Activated T-cell treated with anti-CD3 and anti-CD28 coated beads, Interleukin-2, amount 50 U/mL, for 48 hours (primary cell): ENCODE measurements at regions not wholly inside any gene's neighbourhood (a gene's known extent, or its start where the extent isn't known, plus 50 kb on each side); places are given as distances from the start of the nearest gene placed in this dataset.

Experiments used
- DNase-seq, 2 experiments: peaks; one replicate each; pipeline ENCODE4 v3.0.0-alpha.2; 2020

DNA sequence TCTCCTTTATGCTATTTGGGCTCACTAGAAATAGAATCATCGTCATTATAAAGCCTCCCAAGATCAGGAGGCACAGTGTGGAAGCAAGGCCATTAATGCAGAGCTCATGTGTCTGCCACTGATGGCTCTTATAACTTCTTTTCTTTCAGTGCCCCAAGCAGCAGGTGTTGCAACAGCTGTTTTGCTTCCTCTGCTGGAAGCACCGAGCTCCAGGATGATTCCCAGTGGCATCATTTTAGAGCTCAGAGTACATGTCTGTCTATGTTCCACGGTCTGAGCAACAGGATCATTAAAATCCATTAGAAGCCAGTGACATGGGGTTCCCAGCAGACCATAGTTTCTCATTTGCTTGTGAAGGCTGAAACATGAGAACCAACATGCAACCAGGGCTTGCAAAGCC is 803.0 kb upstream of the FAT3 start:
- no peak for DNase-seq

DNA sequence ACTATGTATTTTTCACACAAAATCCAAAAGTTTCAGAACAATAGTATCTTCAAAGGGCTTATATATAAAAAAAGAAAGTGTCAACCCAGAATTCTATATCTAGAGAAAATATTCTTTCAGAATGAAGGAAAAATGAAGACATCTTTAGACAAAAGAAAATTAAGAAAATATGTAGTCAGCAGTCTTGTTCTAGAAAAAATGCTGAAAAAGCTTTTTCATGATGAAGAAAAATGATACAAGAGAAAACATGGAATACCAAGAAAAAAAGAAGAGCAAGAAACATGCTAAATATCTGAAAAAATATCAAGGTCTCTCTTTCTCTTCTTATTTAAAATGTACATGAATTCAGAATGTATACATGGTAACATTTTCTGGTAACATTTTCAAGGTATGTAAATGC is 816.8 kb upstream of the FAT3 start:
- DNase-seq, result no peak

DNA sequence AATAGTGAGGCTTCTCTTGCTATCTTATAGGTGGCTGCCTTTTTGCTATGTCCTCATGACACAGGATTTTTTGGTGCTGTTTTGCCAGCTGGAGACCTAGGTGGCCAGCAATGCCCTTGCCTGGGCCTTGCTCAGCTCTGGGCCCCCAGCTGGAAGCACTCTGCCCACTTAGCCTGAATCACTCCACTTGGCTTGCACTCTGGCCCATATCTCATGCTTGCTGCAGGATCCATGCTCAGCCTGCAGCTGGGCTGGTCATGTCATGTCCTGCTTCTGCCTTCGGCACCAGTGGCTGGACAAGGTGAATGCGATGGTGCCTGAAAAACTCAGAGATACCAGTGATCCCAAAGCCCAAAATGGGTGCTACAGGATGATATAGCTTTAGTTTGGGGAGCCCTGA is 818.6 kb upstream of the FAT3 start:
- DNase-seq, result no peak

DNA sequence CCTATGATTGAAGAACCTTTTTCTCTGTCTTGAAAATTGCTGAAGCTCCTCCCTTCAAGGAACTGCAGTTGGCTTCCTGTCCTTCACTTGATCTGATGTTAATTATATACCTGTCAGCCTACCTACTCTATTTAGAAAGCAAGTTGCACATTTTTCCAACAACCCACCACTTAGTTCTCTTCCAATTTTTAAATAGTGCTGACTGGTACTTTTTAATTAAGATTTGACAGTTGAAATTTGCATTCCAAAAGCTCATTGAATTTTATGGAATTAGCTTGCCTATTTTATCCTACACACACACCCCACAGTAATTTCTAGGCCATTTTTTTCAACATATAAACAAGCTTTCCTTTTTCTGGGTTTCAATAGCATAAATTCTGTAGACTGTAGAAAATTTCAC is 820.3 kb upstream of the FAT3 start:
- DNase-seq, result no peak

DNA sequence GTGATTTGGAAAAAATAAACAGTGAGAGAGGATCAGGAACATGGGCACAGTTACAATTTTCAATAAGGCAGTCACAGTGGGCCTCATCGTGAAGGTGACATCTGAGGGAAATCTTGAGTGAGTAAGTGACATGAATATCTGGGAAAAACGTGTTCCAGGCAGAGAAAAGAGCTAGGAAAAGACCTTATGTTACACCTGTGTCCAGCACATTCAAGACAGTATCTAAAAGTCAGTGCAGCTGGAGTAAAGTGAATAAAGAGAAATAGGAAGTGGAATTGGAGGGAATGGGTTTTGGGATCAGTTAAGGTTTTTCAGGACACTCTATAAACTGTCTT is 827.5 kb upstream of the FAT3 start:
- DNase-seq, result no peak

DNA sequence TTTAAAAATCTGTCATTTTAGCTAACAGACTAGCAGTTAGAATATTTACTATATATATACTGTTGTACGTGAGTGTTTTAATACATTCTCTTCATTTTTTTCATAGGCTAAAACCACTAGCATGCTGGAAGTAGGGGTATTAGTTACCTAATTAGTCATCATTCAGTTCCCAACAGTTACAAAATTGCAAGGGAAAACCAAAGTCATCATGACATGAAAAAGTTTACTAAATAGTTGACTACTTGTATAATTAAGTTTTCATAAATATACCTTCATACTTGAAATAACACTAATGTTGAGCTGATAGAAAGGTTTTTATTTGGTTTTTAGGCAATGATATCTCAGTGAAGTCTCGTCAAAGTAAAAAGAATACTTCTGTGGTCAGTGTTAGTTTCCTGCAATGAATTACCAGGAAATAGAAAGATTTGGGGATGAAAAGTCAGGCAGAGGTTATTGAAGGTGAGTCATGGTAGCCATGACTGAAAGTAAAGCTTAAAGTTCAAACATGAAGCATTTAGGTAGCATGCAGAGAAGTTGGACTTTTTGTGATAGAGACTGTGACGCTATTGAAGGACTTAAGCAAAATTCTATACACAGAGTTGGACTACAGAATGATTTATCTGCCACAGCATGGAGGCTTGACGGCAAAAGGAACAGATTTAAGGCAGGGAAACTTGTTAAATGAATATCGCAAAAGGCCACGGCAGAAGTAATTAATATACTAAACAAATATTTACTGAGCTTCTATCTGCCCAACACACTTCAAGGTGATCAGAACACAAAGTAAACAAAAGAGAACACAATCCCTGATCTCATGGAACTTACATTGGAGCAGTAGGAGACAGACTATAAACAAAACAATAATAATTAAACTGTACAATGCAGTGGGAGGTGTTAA is 828.1 kb upstream of the FAT3 start:
- DNase-seq, result no peak

DNA sequence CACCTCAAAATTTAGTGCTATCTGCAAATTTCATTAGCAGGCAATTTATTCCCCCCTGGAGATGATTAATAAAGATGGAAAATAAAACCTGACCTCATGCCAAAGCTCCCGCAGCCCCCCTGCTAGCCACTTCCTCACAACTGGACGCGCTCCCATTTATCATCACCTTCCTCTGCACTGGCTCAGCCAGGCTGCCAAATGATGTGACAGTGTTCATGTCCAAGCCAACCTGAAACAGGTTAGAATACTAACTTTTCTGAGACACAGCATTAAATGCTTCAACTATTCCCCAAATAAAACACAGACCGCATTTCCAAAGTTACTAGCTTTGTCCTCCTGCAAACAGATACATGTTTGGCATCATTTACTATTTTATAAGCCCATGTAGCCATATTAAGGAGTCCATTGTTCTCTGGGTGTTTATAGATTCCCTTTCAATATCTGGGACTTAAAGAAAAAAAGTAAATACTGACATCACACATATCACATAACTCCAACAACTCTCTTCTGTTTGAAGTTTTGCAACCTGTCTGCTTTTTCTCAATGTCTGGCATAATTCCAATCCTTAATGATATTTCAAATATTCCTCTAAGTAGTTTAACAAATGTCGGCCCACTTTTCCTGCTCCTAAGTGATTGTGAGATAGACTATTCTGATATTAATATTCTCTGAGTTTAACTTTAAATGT is 829.7 kb upstream of the FAT3 start:
- DNase-seq, result no peak

DNA sequence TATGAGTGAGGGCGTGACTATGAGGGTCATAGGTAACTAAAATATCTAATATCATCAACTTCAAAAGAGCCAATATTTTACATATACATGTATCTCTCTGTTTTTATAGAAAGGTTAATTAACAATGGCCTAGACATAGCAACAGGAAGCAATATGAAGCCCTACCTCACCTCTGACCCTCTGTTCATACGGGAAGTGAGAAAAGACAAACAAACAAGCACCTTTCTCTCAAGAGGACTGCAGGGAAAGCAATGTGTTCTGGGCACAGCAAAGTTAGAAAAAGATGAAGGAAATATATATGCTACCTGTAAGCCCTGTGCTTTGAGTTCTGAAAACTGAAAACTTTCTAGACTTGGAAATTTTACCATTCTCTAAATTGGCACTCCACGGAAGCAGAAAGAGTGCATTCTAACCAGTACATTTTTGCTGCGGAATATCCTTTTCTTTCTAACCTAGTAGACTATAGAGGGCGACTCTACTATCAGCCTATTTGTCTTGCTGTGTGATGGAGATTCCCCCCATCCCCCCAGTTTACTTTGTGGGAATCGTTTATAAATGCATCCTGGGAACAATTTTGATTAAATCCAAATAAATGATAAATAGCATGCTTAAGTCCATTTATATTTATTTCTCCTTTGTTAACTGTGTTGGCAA is 830.4 kb upstream of the FAT3 start:
- DNase-seq, result no peak

DNA sequence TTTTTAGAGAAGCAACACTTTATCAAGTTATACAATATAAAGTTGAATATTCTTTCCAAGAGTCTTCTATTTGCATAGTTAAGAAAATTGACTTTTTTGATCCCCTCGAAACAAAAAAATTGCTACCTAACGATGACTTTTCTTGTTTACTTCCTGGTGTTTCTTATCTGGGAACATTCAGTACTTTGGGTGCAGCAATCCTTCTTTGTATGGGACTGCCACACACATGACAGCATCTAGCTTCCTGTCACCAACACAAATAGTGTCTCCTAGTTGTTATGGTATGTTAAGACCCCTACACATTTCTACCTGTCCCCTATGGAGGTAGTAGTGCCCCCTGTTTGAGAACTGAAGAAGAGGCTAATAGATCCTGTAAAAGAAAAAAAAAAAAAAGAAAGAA is 841.7 kb upstream of the FAT3 start:
- DNase-seq, result no peak

DNA sequence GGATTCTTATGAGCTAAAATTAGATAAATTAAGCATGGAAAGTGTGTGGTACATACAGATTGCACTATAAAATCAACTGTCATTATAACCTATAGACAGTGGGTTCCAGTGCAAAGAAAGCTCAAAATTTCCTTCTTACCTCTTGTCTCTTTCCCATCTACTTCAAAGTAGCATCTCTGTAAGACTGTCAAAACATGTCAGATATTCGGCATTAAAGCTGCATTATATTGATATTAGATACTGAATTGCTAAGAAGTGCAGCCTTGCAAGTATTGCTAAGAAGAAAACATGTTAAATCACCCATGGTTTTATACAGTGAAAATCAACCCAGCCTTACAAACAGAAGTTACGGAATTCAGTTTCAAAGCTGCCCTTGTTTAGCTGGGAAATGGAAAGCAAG is 849.8 kb upstream of the FAT3 start:
- no peak for DNase-seq

DNA sequence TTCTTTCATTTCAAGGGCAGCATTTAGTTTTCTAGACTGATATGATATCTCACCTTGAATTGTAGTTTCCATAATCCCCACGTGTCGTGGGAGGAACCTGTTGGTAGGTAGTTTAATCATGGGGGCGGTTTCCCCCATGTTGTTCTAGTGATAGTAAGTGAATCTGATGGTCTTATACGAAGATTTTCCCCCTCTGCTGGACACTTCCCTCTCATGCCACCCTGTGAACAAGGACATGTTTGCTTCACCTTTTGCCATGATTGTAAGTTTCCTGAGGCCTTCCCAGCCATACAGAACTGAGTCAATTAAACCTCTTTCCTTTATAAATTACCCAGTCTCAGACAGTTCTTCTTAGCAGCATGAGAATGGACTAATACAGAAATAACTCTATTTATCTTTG is 851.1 kb upstream of the FAT3 start:
- DNase-seq, result no peak

DNA sequence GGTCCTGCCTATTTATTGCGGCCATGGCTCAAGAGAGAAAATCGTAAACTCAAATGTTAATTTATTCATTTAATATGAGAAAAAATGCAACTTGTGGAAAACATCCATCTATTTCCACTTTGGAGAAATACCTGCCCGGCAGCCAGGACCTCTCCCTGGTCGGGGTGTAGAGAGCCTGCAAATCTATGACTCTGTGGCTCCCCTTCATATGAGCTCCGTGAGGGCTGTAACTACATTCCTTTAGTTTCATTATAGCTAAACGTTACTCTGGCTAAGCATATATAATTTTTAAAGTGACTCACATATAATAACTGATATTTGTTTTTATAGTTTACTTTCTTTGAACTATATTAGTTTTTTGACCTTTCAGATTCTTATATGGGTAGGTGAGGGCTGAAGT is 857.8 kb upstream of the FAT3 start:
- DNase-seq, result no peak

DNA sequence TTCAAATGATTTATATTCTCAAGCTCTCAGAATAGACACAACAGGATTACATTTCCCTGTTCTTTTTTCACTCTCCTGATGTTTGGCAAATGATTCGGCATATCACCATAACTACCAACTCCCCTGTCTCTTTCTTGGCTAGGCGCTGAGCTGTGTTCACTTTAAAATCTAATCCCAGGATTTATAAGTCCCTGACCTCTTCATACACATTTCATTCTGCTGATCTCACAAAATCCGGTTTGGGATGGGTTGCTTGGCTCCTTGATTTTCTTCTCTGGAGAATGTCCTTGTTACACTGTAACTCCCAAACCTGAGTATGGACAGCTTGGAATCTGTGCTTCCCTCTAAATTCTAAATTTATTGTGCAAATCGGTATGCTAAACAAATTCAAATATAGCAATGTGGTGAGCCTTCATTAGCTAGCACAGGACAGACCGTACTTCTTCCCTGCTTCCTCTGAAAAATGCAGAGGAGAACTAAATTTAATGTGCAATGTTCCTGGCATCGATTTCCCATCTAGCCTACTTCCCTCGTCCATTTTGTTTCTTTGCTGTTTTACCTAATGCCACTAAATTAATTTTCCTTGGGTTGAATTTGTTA is 858.5 kb upstream of the FAT3 start:
- no peak for DNase-seq

DNA sequence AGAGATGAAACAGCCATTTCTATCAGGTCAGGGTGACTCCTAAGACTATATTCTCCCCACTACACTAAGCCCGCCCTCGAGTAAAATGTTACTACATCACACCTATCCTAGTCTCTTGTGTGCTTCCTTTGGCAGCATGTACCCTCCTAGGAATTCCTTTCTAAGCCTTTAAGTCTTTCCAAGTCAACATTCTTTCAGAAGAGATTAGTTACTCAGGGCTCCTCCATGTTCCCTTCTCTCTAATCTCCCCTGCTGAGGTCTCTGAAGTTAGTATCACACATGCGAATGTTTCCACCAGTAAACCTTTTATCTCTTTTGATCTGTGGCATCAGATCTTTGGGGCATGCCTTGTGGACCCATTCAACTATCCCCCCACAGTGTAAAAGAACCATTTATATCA is 873.7 kb upstream of the FAT3 start:
- DNase-seq, result no peak

DNA sequence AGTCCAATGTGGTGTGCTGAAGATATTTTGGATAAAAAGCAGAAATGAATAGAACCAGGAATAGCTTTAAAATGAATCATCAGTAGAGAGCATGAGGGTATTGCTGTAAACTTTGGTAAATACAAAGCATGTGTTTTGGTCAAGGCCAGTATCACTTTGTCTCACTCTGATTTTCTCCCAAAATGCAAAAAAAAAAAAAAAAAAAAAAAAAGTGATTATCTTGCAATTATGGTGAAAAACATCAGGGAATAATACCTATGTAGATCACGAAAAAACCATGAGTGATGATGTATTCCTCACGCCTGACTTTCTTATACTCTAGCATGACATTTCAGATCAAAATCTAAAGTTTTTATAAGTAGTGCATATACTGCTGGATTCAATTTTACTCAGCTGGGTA is 897.9 kb upstream of the FAT3 start:
- no peak for DNase-seq

DNA sequence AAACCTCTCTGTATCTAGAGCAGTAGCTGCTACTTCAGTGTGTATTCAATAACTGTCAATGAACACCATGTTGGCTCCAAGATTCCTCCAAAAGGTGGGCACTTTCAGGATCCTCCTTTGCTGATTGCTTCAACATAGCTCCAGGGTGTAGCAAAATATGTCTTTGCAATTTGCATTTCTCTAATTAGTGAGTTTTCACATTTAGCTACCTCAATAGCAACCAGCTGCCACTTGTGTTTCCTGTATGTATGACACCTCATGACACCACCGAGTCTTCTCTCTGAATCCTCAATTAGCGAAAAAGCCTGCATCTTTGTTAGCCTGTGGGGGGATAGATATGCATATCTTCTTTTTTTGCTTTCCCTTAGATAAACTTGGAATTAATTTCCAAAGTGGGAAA is 898.3 kb upstream of the FAT3 start:
- no peak for DNase-seq

DNA sequence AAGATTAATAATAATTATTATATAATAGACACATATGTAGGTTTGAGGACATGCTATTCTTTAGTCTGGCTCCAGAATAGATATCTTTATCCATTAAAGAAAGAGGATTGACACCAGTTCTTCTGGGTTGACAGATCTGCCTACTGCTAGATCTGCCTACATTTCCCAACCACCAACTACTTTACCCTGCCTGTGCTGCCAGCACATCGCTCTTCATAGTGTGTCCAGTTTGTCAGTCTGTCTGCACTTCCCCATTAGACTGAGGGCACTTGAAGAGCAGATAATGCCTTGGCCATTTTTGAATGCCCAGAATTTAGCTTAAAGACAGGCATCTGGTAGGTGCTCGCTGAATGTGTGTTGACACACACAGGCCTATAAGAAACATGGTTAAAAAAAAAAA is 910.1 kb upstream of the FAT3 start:
- no peak for DNase-seq

DNA sequence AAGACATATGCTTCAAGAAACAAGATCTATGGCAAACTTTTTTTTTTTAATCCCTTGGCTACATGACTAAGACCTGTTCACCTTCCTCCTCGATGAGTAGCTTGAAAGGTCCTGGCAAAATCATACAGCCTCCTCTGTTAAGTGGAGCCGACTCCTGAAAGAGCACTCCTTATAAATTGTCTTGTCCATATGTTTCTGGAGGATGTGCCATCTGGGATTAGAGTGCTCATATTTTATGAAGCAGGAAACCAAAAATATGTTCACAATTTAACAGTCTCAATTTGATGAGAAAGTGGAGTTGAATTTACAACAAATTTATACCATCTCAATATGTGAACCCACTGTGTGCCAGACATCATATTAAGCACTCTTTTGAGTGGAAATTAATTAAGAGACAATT is 912.1 kb upstream of the FAT3 start:
- DNase-seq, result no peak

DNA sequence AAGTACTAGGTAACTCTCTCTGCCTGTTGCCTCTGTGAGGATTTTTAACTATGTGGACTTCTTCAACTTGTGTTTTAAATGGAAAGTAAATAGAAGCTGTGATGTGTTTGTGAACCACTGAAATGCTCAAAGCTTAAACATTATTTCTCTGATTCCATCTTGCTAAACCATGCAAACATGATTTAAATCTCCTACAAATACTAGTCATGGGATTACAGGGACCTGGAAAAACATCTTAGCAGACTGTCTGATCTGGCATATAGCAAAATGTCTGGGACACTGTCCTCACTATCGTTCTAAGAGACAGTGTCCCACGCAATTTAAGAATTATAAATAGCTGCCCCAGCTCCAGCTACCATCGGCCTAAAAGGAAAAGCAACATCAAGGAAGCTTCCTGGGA is 914.5 kb upstream of the FAT3 start:
- no peak for DNase-seq

DNA sequence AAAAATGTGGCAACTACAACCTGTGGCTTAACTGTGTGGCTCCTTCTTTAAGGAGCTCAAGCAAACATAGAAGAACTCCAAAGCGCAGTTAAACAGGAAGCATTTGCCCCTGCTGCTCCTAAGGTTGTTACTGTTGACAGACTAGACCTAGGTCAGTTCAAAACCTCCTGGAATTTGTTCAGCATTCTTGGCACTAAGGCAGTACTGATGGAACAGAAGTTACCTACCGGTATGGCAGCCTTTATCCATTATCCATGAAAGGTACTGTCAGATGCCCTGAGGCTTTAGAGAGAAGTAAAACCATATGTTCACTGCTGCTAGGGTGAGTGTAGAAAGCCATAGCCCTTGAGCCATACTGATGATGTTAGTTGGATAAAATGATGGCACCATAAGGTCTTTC is 916.5 kb upstream of the FAT3 start:
- DNase-seq, result no peak

DNA sequence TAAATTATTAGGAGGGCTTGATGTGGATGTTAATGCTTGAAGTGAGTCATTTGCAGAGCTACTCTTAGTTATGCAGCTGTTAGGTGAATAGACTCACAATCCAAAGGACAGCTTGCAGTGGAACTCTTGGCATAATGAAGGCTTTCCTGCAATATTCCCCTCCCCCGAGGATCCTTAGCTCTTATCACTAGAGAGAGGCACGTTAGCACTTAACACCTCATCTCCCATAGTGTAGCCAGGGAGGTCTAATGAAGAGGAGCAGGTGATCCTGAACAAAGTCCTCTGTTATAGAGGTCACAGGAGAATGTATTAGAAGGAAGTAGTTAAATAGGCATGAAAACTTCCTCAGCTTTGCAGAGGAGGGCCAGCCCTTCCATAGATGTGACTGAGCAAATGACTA is 919.2 kb upstream of the FAT3 start:
- DNase-seq, result no peak

DNA sequence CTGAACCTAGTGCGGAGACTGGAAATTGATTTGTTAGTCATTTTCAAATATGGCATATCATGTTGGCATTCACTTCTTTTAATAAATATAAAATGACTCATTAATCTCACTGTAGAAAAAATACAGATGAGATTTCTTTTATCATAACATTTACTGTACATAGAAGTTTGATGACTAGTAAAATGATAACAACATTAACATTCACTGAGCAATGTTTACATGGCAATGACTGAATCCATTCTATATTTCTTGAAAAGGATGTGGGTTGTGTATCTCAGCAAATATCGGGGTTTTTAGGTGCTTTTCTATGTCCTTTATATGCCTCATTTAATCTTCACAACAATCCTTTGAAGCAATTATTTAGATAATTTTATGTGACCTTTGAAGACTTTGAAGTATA is 920.9 kb upstream of the FAT3 start:
- DNase-seq, result no peak

DNA sequence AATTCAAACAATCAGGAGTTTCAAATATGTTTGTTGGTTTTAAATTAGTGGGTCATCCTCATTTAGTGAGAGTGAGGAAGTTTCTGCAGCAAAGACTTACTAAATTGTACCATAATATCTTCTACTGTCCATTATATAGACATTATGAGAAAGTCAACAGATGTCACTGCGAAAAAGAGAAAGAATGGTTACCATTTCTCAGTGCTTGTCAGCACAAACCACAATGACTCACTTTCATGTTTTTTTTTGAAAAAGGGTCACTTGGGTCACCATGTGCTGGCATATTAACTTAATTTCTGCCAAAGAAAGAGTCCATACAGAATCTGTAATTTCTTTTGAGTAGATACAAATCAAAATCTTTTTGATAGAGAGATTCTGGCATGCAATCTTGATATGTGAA is 924.6 kb upstream of the FAT3 start:
- DNase-seq, result no peak

DNA sequence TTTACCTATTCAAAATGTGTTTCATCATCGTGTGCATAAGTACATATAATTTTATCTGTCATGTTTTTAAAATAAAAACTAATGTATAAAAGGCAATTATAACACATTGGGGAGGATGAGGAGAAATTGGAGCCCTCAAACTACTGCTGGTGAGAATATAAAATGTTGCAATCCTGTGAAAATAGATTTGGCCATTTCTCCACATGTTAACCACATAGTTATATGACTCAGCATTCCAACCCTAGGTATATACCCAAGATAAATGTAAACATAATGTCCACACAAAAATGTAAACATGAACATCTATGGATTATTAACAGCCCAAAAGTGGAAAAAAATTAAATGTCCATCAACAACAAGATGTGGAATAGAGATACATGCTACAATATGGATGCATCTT is 928.0 kb upstream of the FAT3 start:
- DNase-seq, result no peak
